Common myeloid progenitor, CD34-positive (primary cell): ENCODE measurements at regions not wholly inside any gene's neighbourhood (a gene's known extent, or its start where the extent isn't known, plus 50 kb on each side); places are given as distances from the start of the nearest gene placed in this dataset.

Experiments used
- CTCF ChIA-PET: fragments of 350-600 bp; sonication (Branson Sonifier 250); formaldehyde crosslinking; loops from one replicate; lab custom pipeline; 2021; ENCODE audit warnings: antibody characterized with exemption; lab: Charles Lee
- POLR2A ChIA-PET: fragments of 350-600 bp; sonication (Branson Sonifier 250); formaldehyde crosslinking; loops from one replicate; lab custom pipeline; 2021; ENCODE audit warnings: antibody characterized with exemption; lab: Charles Lee
- DNase-seq, 3 donors: peaks; one replicate each; pipeline versions ENCODE4 v3.0.0 to v3.0.0-alpha.2; 2013
- H3K27ac ChIP-seq, 2 experiments: 1 replicate in 1 of 2; 2 replicates in 1 of 2; pipeline ENCODE4 v1.7.0; 2013; ENCODE audit warnings: inconsistent platforms in 2 of 2, low read length in 2 of 2, mild to moderate bottlenecking in 2 of 2, low read depth in 1 of 2, moderate library complexity in 1 of 2; ENCODE audit not compliant: severe bottlenecking in 2 of 2, insufficient read depth in 1 of 2, poor library complexity in 1 of 2
- H3K27me3 ChIP-seq, 5 experiments: replicated peaks in 2 of 5; 1 replicate in 3 of 5; 2 replicates in 2 of 5; pipeline versions ENCODE4 v1.6.1 to v1.7.0; 2013; ENCODE audit warnings: low read length in 4 of 5, mild to moderate bottlenecking in 2 of 5, moderate library complexity in 2 of 5, inconsistent platforms in 1 of 5; ENCODE audit not compliant: insufficient read depth in 5 of 5, control insufficient read depth in 4 of 5
- H3K36me3 ChIP-seq, 4 experiments: 1 replicate in 2 of 4; 2 replicates in 2 of 4; pipeline versions ENCODE4 v1.6.1 to v1.7.0; 2013; ENCODE audit warnings: low read length in 3 of 4, control low read depth in 1 of 4, mild to moderate bottlenecking in 1 of 4; ENCODE audit not compliant: control insufficient read depth in 4 of 4, insufficient read depth in 4 of 4
- H3K4me1 ChIP-seq, 4 experiments: 1 replicate in 3 of 4; 2 replicates in 1 of 4; pipeline versions ENCODE4 v1.6.1 to v1.7.1; 2013; ENCODE audit warnings: low read length in 3 of 4, mild to moderate bottlenecking in 3 of 4, control low read depth in 1 of 4, inconsistent platforms in 1 of 4, moderate library complexity in 1 of 4; ENCODE audit not compliant: control insufficient read depth in 4 of 4, insufficient read depth in 4 of 4; ENCODE audit errors: control extremely low read depth in 1 of 4
- H3K4me3 ChIP-seq, 7 experiments: 1 replicate in 4 of 7; 2 replicates in 3 of 7; pipeline versions ENCODE4 v1.5.1 to v1.7.0; 2013; ENCODE audit warnings: mild to moderate bottlenecking in 7 of 7, low read length in 6 of 7, moderate library complexity in 6 of 7, inconsistent platforms in 2 of 7, low read depth in 2 of 7, control low read depth in 1 of 7; ENCODE audit not compliant: insufficient read depth in 4 of 7, control insufficient read depth in 1 of 7; ENCODE audit errors: extremely low read depth in 1 of 7
- H3K9me3 ChIP-seq, 5 experiments: 1 replicate in 4 of 5; 2 replicates in 1 of 5; pipeline versions ENCODE4 v1.6.1 to v1.7.1; 2013; ENCODE audit warnings: low read length in 4 of 5, mild to moderate bottlenecking in 2 of 5, inconsistent platforms in 1 of 5, low read depth in 1 of 5, moderate library complexity in 1 of 5; ENCODE audit not compliant: control insufficient read depth in 4 of 5, insufficient read depth in 2 of 5; ENCODE audit errors: control extremely low read depth in 1 of 5
- WGBS: methylation state at CpG from one replicate; pipeline ENCODE4 v1.1.5; 2013; ENCODE audit not compliant: insufficient coverage; 5-methylcytosine and 5-hydroxymethylcytosine counted together

DNA sequence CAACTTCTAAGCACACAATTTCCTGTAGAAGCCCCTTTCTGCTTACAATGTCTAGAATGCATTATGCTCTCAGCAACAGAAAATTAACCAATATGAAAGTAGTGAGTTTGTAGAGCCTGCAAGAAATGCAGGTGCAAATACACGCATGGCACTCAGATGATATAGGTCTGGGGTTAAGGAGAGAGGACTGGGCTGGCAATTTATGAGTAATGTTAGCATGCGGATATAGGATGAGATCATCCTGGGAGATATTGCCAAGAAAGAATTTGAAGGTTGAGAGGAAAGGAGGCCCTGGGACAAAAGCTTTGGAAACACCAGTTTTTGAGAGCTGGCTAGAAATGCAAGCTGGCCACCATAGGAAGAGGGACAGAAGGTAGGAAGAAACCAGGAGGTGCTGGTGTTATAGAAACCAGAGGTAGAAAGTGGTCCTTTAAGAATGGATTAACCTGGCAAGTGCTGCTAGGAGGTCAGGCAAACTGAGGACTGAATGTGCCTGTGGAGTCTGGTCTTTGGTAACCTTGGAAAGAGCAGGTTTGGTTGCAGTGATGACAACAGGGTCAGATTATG, 183.2 kb upstream of the MYLIP start:
- Histone ChIP-seq H3K4me1 (no peaks in the 10 kb centered on the region), H3K36me3 (no peaks in the 10 kb centered on the region), H3K4me3 (no peak overlapping the region), H3K27ac (no peak overlapping the region), H3K9me3 (peaks cover 0 to 4% (median 0%) of the 10 kb centered on the region in 5 experiments), H3K27me3 (no peaks in the 10 kb centered on the region)
- CTCF ChIA-PET, result no interaction called here
- POLR2A ChIA-PET, result no interaction called here
- no peak for DNase-seq
- WGBS, result 100% methylated on average over 2 of the region's 2 CpGs

DNA sequence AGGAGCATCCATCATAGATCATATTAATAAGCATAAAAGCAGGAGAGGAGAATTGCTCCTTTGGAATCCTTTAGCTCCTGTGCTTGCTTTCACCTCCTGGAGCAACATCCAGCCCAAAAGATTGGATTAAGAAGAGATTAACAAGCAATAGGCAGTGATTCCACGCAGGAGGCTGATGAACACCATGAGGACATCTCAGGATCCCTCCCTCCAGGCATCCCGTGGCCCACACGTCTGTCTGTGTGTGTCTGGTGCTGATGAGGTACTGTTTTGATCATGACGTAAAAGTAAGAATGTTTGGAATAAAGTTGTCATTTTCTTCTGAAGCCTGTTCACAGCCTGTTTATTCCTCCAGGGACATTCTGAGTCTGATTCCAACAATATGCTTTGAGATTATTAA, 185.5 kb upstream of the MYLIP start:
- 100% methylated on average over 2 of the region's 4 CpGs for WGBS
- Histone ChIP-seq H3K9me3 (peaks cover 0 to 5% (median 4%) of the 10 kb centered on the region in 5 experiments), H3K27me3 (no peaks in the 10 kb centered on the region), H3K4me3 (no peak overlapping the region), H3K4me1 (no peaks in the 10 kb centered on the region), H3K27ac (no peak overlapping the region), H3K36me3 (no peaks in the 10 kb centered on the region)
- DNase-seq, result no peak
- ChIA-PET POLR2A (no interaction called here), CTCF (no interaction called here)

DNA sequence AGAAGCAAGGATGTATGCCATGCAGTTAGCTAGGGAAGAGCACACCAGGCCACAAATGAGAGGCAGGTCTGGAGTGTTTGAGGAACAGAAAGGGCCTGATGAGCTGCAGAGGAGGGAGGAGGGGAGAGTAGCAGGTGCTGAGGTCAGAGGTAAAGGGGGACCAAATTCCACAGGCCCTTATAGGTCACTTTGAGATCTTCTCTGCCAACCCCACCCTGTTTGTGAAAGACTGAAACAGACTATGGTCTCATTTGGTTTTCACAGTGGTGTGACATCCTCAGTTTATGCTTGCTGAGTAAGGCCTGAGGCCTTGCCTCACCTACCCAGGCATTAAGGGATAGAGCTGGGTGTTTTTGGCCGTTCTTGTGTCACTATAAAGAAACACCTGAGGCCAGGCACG, 187.7 kb upstream of the MYLIP start:
- DNase-seq, result no peak
- ChIA-PET POLR2A (no interaction called here), CTCF (no interaction called here)
- Histone ChIP-seq H3K36me3 (no peaks in the 10 kb centered on the region), H3K4me3 (no peak overlapping the region), H3K9me3 (peaks cover 0 to 11% (median 7%) of the 10 kb centered on the region in 5 experiments), H3K27ac (no peak overlapping the region), H3K27me3 (no peaks in the 10 kb centered on the region), H3K4me1 (peaks cover 6 to 13% (median 10%) of the 10 kb centered on the region in 4 experiments)
- WGBS, result 75% methylated on average over 2 of the region's 2 CpGs

DNA sequence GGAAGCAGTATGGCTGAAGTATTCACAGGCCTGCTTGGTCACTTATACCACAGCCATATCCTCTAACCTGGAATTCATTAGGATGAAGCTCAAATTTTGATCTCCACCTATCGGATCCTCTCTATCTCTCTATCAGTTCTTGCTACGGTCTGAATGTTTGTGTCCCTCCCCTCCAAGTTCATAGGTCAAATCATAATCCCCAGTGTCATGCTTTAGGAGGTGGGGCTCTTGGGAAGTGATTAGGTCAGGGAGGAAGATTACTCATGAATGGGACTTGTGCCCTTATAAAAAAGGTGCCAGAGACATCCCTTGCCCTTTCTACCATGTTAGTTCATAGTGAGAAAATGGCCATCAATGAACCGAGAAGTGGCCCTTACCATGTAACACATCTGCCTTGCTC, 190.8 kb upstream of the MYLIP start:
- CTCF ChIA-PET, result no interaction called here
- WGBS, result no CpG with 5 or more reads among the region's 3 CpGs
- DNase-seq, result no peak
- Histone ChIP-seq H3K27me3 (no peaks in the 10 kb centered on the region), H3K27ac (no peak overlapping the region), H3K9me3 (peaks cover 0 to 11% (median 7%) of the 10 kb centered on the region in 5 experiments), H3K4me3 (no peak overlapping the region), H3K36me3 (no peaks in the 10 kb centered on the region), H3K4me1 (peaks cover 6 to 19% (median 11%) of the 10 kb centered on the region in 4 experiments)
- POLR2A ChIA-PET, result interaction anchor here (1.1 kb wide), 1 partner anchor 17 kb away, joined by 3 read pairs; no protein-coding TSS in a partner anchor

DNA sequence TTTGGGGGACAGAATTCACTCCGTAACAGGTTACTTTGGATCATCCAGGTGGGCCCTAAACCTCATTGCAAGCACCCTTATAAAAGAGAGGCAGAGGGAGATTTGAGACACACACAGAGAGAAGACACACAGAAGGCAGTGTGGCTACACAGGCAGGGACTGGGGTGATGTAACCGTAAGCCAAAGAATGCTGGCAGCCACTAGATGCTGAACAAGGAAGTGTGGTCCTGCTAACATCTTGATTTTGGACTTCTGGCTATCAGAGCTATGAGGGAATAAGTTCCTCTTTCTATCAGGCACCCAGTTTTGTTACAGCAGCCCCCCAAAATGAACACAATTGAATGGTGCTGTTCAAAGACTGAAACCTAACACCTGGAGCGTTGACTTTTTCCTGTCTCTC, 191.3 kb upstream of the MYLIP start:
- ChIA-PET POLR2A (interaction anchor here (1.1 kb wide), 1 partner anchor 16 kb away, joined by 3 read pairs; no protein-coding TSS in a partner anchor), CTCF (no interaction called here)
- 92% methylated on average over 3 of the region's 3 CpGs for WGBS
- Histone ChIP-seq H3K36me3 (no peaks in the 10 kb centered on the region), H3K4me1 (peaks cover 6 to 19% (median 11%) of the 10 kb centered on the region in 4 experiments), H3K27me3 (no peaks in the 10 kb centered on the region), H3K27ac (no peak overlapping the region), H3K9me3 (peaks cover 0 to 11% (median 7%) of the 10 kb centered on the region in 5 experiments), H3K4me3 (no peak overlapping the region)
- DNase-seq, result peak in 2 of 3 donors; percentile 47 to 61

DNA sequence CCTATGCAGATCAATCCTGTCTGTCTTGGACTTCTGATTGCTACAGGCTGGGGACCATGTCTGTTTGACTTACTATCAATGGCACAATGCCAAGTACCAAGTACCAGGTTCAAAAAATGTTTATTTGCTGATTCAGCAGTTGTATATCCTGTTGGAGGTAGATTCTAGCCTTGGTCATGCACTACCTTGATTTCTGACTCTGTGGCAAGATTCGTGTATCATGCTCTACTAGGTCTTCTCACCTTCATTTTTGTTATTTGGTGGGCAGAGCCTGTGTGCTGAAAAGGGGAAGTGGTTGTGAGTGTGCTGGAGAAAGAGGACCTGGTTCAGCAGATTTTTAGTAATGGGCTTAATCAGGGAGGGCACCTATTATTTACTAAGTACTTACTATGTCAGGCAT, 192.4 kb upstream of the MYLIP start:
- ChIA-PET POLR2A (interaction anchor here (0.6 kb wide), 1 partner anchor 186 kb away, joined by 3 read pairs; no protein-coding TSS in a partner anchor), CTCF (no interaction called here)
- H3K4me1 ChIP-seq, result peaks cover 6 to 19% (median 11%) of the 10 kb centered on the region in 4 experiments
- peaks cover 0 to 15% (median 10%) of the 10 kb centered on the region in 5 experiments for H3K9me3 ChIP-seq
- H3K36me3 ChIP-seq, result no peaks in the 10 kb centered on the region
- peak; percentile 67 to 94 (median 92) for DNase-seq
- WGBS, result no CpG with 5 or more reads among the region's 1 CpG
- H3K27me3 ChIP-seq, result no peaks in the 10 kb centered on the region
- no peak overlapping the region for H3K27ac ChIP-seq
- H3K4me3 ChIP-seq, result no peak overlapping the region

DNA sequence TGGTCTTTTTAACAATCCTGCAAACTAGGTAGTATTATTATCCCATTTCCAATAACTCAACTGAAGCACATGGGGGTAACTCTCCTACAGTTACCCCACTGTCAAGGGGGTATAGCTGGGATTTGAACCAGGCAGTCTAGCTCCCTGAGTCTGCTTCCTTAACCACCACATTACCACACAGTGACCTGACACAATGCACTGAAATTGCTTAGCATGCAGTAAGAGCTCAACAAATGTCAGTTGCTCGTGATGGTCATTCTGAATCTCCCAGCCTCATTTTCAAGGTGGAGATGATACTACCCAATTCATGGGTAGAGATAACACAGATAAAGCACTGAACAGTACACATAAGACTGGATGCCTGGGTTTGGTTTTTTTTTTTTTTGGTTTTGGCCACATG, 193.2 kb upstream of the MYLIP start:
- Histone ChIP-seq H3K27ac (no peak overlapping the region), H3K4me1 (peaks cover 6 to 19% (median 11%) of the 10 kb centered on the region in 4 experiments), H3K36me3 (no peaks in the 10 kb centered on the region), H3K4me3 (no peak overlapping the region), H3K27me3 (no peaks in the 10 kb centered on the region), H3K9me3 (peaks cover 0 to 20% (median 16%) of the 10 kb centered on the region in 5 experiments)
- ChIA-PET CTCF (no interaction called here), POLR2A (no interaction called here)
- WGBS, result 88% methylated on average over 1 of the region's 1 CpG
- no peak for DNase-seq
